Esophagus squamous epithelium (tissue), 4 donors: ENCODE measurements at regions not wholly inside any gene's neighbourhood (a gene's known extent, or its start where the extent isn't known, plus 50 kb on each side); places are given as distances from the start of the nearest gene placed in this dataset.

Experiments
- POLR2A ChIP-seq, 4 donors: fragments of 450-650 bp; IDR thresholded peaks; one replicate each; pipeline ENCODE4 v1.6.1; 2017; ENCODE audit warnings: antibody characterized with exemption in 4 of 4, mild to moderate bottlenecking in 4 of 4, moderate library complexity in 3 of 4
- TF ChIP-seq, protein P1 (sequence below), 6 experiments: fragments of 450-650 bp in 4 of 6; fragments of 200-600 bp in 2 of 6; sonication (generic) in 2 of 6; IDR thresholded peaks; one replicate each; pipeline ENCODE4 v1.5.1; 2016 to 2019; ENCODE audit warnings: antibody characterized with exemption in 6 of 6, mild to moderate bottlenecking in 4 of 6, moderate library complexity in 4 of 6

DNA sequence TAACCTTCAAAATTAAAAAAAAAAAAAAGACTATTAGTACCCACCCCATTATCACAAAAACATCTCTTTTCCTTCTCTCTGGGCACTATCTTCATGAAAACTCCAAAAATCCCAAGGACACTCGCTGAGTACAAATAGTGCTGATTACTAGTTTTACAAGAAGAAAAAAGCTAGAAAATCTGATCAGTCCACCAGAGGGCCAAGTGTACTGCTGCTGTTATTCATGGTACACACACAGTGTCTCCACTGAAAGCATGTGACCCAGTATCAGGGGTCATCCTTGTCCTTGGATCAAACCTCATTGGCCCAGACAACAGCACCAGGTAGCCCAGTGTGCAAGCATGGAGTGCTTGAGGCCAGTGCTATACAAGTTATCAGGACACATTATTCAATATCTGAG, 382.7 kb upstream of the KLHL29 start:
- TF ChIP-seq, protein P1, sequence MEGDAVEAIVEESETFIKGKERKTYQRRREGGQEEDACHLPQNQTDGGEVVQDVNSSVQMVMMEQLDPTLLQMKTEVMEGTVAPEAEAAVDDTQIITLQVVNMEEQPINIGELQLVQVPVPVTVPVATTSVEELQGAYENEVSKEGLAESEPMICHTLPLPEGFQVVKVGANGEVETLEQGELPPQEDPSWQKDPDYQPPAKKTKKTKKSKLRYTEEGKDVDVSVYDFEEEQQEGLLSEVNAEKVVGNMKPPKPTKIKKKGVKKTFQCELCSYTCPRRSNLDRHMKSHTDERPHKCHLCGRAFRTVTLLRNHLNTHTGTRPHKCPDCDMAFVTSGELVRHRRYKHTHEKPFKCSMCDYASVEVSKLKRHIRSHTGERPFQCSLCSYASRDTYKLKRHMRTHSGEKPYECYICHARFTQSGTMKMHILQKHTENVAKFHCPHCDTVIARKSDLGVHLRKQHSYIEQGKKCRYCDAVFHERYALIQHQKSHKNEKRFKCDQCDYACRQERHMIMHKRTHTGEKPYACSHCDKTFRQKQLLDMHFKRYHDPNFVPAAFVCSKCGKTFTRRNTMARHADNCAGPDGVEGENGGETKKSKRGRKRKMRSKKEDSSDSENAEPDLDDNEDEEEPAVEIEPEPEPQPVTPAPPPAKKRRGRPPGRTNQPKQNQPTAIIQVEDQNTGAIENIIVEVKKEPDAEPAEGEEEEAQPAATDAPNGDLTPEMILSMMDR (IDR thresholded peaks at IDR 0.05): no peak
- TF ChIP-seq POLR2A (IDR thresholded peaks at IDR 0.05): no peak
